ENCODE measurements at regions not wholly inside any gene's neighbourhood (a gene's known extent, or its start where the extent isn't known, plus 50 kb on each side); places are given as distances from the start of the nearest gene placed in this dataset.

DNA sequence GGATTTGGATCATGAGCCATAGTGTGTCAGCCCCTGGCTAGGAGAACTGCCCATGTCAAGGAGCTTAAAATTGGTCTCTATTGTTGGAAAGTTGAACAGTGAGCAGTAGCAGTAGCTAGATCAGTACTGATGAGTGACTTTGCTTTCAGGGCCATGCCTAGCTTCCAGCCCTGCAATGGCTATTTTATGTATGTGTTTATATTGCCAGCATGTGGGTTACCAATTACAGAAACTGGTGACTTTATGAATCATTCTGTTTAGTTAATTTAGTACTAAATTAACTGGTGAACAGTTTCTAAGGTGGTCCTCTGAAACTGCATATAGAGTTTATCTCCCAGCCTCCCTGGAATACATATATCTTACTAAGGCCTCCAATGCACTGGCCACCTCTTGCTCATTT is 908.1 kb upstream of the ALCAM start:
- TF ChIP-seq CTCF (IDR thresholded peaks at IDR 0.05) (no peak), POLR2AphosphoS5 (IDR thresholded peaks at IDR 0.05) (no peak), POLR2A (IDR thresholded peaks at IDR 0.05) (no peak)

Measured in sigmoid colon (tissue), 4 donors.